T-helper 2 cell (primary cell): ENCODE measurements at regions not wholly inside any gene's neighbourhood (a gene's known extent, or its start where the extent isn't known, plus 50 kb on each side); places are given as distances from the start of the nearest gene placed in this dataset.
"Not testable (repeated sequence)": the region's sequence is repeated elsewhere in the genome, so short reads cannot be mapped to it uniquely, and the experiment has no call there.

Experiments
- DNase-seq, 5 experiments: peaks; one replicate each; pipeline versions ENCODE4 v3.0.0 to v3.0.0-alpha.2; 2012 to 2022

GRCh38 chr16:80250381-80250780, 290.4 kb upstream of the DYNLRB2 start:
- no peak for DNase-seq

- not testable (repeated sequence) for DNase-seq
Observed at GRCh38 chr16:80243303-80243702, 297.5 kb upstream of the DYNLRB2 start.

- not testable (repeated sequence) for DNase-seq
Observed at GRCh38 chr16:80242279-80242678, 298.5 kb upstream of the DYNLRB2 start.

GRCh38 chr16:80233097-80233835, 307.5 kb upstream of the DYNLRB2 start:
- DNase-seq: no peak

GRCh38 chr16:80231888-80232287, 308.9 kb upstream of the DYNLRB2 start:
- no peak for DNase-seq

GRCh38 chr16:80231121-80231520, 309.7 kb upstream of the DYNLRB2 start:
- no peak for DNase-seq

GRCh38 chr16:80230328-80231120, 310.3 kb upstream of the DYNLRB2 start:
- no peak for DNase-seq

- no peak for DNase-seq
Observed at GRCh38 chr16:80226499-80226898, 314.3 kb upstream of the DYNLRB2 start.

GRCh38 chr16:80210787-80211186, 330.0 kb upstream of the DYNLRB2 start:
- no peak for DNase-seq

GRCh38 chr16:80208743-80209142, 332.1 kb upstream of the DYNLRB2 start:
- no peak for DNase-seq

GRCh38 chr16:80208015-80208414, 332.8 kb upstream of the DYNLRB2 start:
- no peak for DNase-seq

GRCh38 chr16:80203821-80204220, 337.0 kb upstream of the DYNLRB2 start:
- DNase-seq: no peak

GRCh38 chr16:80202831-80203413, 337.9 kb upstream of the DYNLRB2 start:
- no peak for DNase-seq

- no peak for DNase-seq
Observed at GRCh38 chr16:80200079-80200478, 340.7 kb upstream of the DYNLRB2 start.

GRCh38 chr16:80199614-80200013, 341.2 kb upstream of the DYNLRB2 start:
- no peak for DNase-seq

GRCh38 chr16:80198311-80199299, 342.2 kb upstream of the DYNLRB2 start:
- no peak for DNase-seq

- DNase-seq: peak in 1 of 5 experiments; percentile 6
Observed at GRCh38 chr16:80197741-80198201, 343.0 kb upstream of the DYNLRB2 start.

- DNase-seq: no peak
Observed at GRCh38 chr16:80191928-80192327, 348.9 kb upstream of the DYNLRB2 start.

- no peak for DNase-seq
Observed at GRCh38 chr16:80189476-80190175, 351.2 kb upstream of the DYNLRB2 start.

GRCh38 chr16:80176114-80176513, 364.7 kb upstream of the DYNLRB2 start:
- no peak for DNase-seq

- DNase-seq: no peak
Observed at GRCh38 chr16:80175011-80175410, 365.8 kb upstream of the DYNLRB2 start.

GRCh38 chr16:80174416-80174815, 366.4 kb upstream of the DYNLRB2 start:
- DNase-seq: no peak
